ENCODE measurements at regions not wholly inside any gene's neighbourhood (a gene's known extent, or its start where the extent isn't known, plus 50 kb on each side); places are given as distances from the start of the nearest gene placed in this dataset.

GRCh38 chr2:108125581-108125980, 114.2 kb upstream of the SULT1C3 start:
- Histone ChIP-seq H3K4me1 (no peaks in the 10 kb centered on the region), H3K4me2 (no peak overlapping the region), H3K9me3 (0 out of 3 replicates have a peak, but pooled peaks cover 3% of the 10 kb centered on the region), H3K27ac (no peak overlapping the region), H3K4me3 (no peak overlapping the region)
- no peak for TF ChIP-seq E2F6 (IDR thresholded peaks at IDR 0.05; ENCODE audit: borderline replicate concordance, low read depth)
- TF ChIP-seq FOSB (CRISPR knock-in tag; IDR thresholded peaks at IDR 0.05) = no peak
- TF ChIP-seq MAFK (IDR thresholded peaks at IDR 0.05; ENCODE audit: partially characterized antibody) = no peak
- no peak for TF ChIP-seq HMGXB4 (CRISPR knock-in tag; IDR thresholded peaks at IDR 0.05; ENCODE audit: borderline replicate concordance)
- TF ChIP-seq SREBF2 (IDR thresholded peaks at IDR 0.05) = no peak
- TF ChIP-seq PHF8 (IDR thresholded peaks at IDR 0.05; ENCODE audit: borderline replicate concordance, low read depth) = no peak
- TF ChIP-seq NPAS2 (CRISPR knock-in tag; IDR thresholded peaks at IDR 0.05; ENCODE audit: borderline replicate concordance) = no peak
- TF ChIP-seq CHD4 (IDR thresholded peaks at IDR 0.05; ENCODE audit: borderline replicate concordance) = no peak
- no peak for TF ChIP-seq HEYL (CRISPR knock-in tag; IDR thresholded peaks at IDR 0.05)
- FAIRE-seq (no peak), ATAC-seq (no peak), DNase-seq (ENCODE audit: low read depth in 1 of 2, low spot score in 1 of 2) (no peak)
- POLR2A ChIA-PET = no interaction called here
- 54% methylated on average over 1 of the region's 1 CpG for WGBS (ENCODE audit: missing lambda C conversion rate)
- CTCF ChIA-PET = interaction anchor here (0.6 kb wide), 1 partner anchor 190 kb away, joined by 3 read pairs; no protein-coding TSS in a partner anchor

GRCh38 chr2:108128249-108128648, 111.5 kb upstream of the SULT1C3 start:
- Histone ChIP-seq H3K9me3 (0 out of 3 replicates have a peak, but pooled peaks cover 3% of the 10 kb centered on the region), H3K4me2 (no peak overlapping the region), H3K4me1 (no peaks in the 10 kb centered on the region), H3K27ac (no peak overlapping the region), H3K4me3 (no peak overlapping the region)
- FAIRE-seq (no peak), ATAC-seq (no peak), DNase-seq (ENCODE audit: low read depth in 1 of 2, low spot score in 1 of 2) (no peak)
- ChIA-PET POLR2A (no interaction called here), CTCF (interaction anchor here (1.0 kb wide), 1 partner anchor 8 kb away, joined by 3 read pairs; no protein-coding TSS in a partner anchor)
- 72% methylated on average over 4 of the region's 4 CpGs for WGBS (ENCODE audit: missing lambda C conversion rate)
- no peak for TF ChIP-seq SREBF2 (IDR thresholded peaks at IDR 0.05)

- FAIRE-seq (no peak), ATAC-seq (no peak), DNase-seq (ENCODE audit: low read depth in 1 of 2, low spot score in 1 of 2) (no peak)
- Histone ChIP-seq H3K4me3 (no peak overlapping the region), H3K9me3 (0 out of 3 replicates have a peak, but pooled peaks cover 3% of the 10 kb centered on the region), H3K4me2 (no peak overlapping the region), H3K27ac (no peak overlapping the region), H3K4me1 (no peaks in the 10 kb centered on the region)
- ChIA-PET POLR2A (no interaction called here), CTCF (interaction anchor here (0.6 kb wide), 1 partner anchor 672 kb away, joined by 3 read pairs; no protein-coding TSS in a partner anchor)
- no peak for TF ChIP-seq ESRRA (IDR thresholded peaks at IDR 0.05; ENCODE audit: borderline replicate concordance, low read length)
- TF ChIP-seq ZNF302 (CRISPR knock-in tag; IDR thresholded peaks at IDR 0.05) = no peak
- no peak for TF ChIP-seq HEYL (CRISPR knock-in tag; IDR thresholded peaks at IDR 0.05)
- TF ChIP-seq EP300 (IDR thresholded peaks at IDR 0.05) = no peak
- TF ChIP-seq HDAC2 (IDR thresholded peaks at IDR 0.05) = no peak
- TF ChIP-seq ZFP36 (IDR thresholded peaks at IDR 0.05; ENCODE audit: borderline replicate concordance, partially characterized antibody) = no peak
- TF ChIP-seq HOXB5 (CRISPR knock-in tag; IDR thresholded peaks at IDR 0.05) = no peak
- no peak for TF ChIP-seq RFX5 (IDR thresholded peaks at IDR 0.05)
- TF ChIP-seq MAX (IDR thresholded peaks at IDR 0.05) = no peak
- no peak for TF ChIP-seq EHF (CRISPR knock-in tag; IDR thresholded peaks at IDR 0.05)
- no peak for TF ChIP-seq RCOR1 (IDR thresholded peaks at IDR 0.05; ENCODE audit: low read depth, low read length)
- no peak for TF ChIP-seq CBX2 (IDR thresholded peaks at IDR 0.05; ENCODE audit: borderline replicate concordance, low read depth)
- no peak for TF ChIP-seq HES2 (IDR thresholded peaks at IDR 0.05)
- TF ChIP-seq EHMT2 (IDR thresholded peaks at IDR 0.05; ENCODE audit: low read depth) = no peak
- TF ChIP-seq REST (IDR thresholded peaks at IDR 0.05) = no peak
- no peak for TF ChIP-seq PHF8 (IDR thresholded peaks at IDR 0.05; ENCODE audit: borderline replicate concordance, low read depth)
- no peak for TF ChIP-seq RAD21 (conservative IDR thresholded peaks at IDR 0.05 in 1 of 2, IDR thresholded peaks at IDR 0.05 in 1 of 2)
- 13% methylated on average over 4 of the region's 4 CpGs for WGBS (ENCODE audit: missing lambda C conversion rate)
Measured at GRCh38 chr2:108129636-108130035, 110.1 kb upstream of the SULT1C3 start.
